Prostate gland (tissue), 2 donors: ENCODE measurements at regions not wholly inside any gene's neighbourhood (a gene's known extent, or its start where the extent isn't known, plus 50 kb on each side); places are given as distances from the start of the nearest gene placed in this dataset.

Source experiments
- DNase-seq: peaks from one replicate; pipeline ENCODE4 v3.0.0-alpha.2; 2019; ENCODE audit warnings: low spot score
- H3K27ac ChIP-seq, 2 donors: fragments of 200-600 bp; sonication (generic); 2 replicates each; pipeline ENCODE4 v1.5.1; 2017 to 2019
- H3K27me3 ChIP-seq: fragments of 200-600 bp; sonication (generic); replicated peaks from 2 replicates; pipeline ENCODE4 v1.5.1; 2019; ENCODE audit not compliant: insufficient read depth
- H3K36me3 ChIP-seq, 2 donors: fragments of 200-600 bp; sonication (generic); 1 replicate in 1 of 2; 2 replicates in 1 of 2; pipeline versions ENCODE4 v1.5.1 to v1.8.1; 2017 to 2019
- H3K4me1 ChIP-seq: fragments of 200-600 bp; sonication (generic); replicated peaks from 2 replicates; pipeline ENCODE4 v1.5.1; 2019
- H3K4me3 ChIP-seq, 2 donors: fragments of 200-600 bp; sonication (generic); 2 replicates each; pipeline ENCODE4 v1.5.1; 2017 to 2019
- H3K9me3 ChIP-seq: fragments of 200-600 bp; sonication (generic); 2 replicates; pipeline ENCODE4 v1.5.1; 2017
- CTCF ChIP-seq, 4 experiments: fragments of 200-600 bp in 2 of 4; fragments of 450-650 bp in 2 of 4; sonication (generic) in 2 of 4; IDR thresholded peaks; 1 replicate in 3 of 4; 2 replicates in 1 of 4; pipeline ENCODE4 v1.5.1; 2016 to 2019; ENCODE audit warnings: antibody characterized with exemption in 4 of 4, mild to moderate bottlenecking in 2 of 4, moderate library complexity in 2 of 4
- POLR2A ChIP-seq: fragments of 450-650 bp; IDR thresholded peaks from one replicate; pipeline ENCODE4 v1.6.1; 2016; ENCODE audit warnings: antibody characterized with exemption, mild to moderate bottlenecking
- POLR2AphosphoS5 ChIP-seq: sonication (generic); formaldehyde crosslinking; IDR thresholded peaks from one replicate; pipeline ENCODE4 v1.6.1; 2017; ENCODE audit warnings: antibody characterized with exemption
- WGBS: methylation state at CpG from one replicate; pipeline ENCODE4 v1.1.5; 2018; 5-methylcytosine and 5-hydroxymethylcytosine counted together
- intact Hi-C: fragments of 100-400 bp; cut with DNase I; formaldehyde crosslinking; loops from one replicate; pipeline ENCODE4 v1.14.2; 2022

GRCh38 chr2:6362671-6363450 lies 502.8 kb downstream of the CMPK2 start:
- intact Hi-C loops = no loop called here
- H3K4me1 ChIP-seq = no peaks in the 10 kb centered on the region
- no peaks in the 10 kb centered on the region for H3K36me3 ChIP-seq
- H3K27me3 ChIP-seq = no peaks in the 10 kb centered on the region
- H3K4me3 ChIP-seq = no peak overlapping the region
- no peak overlapping the region for H3K27ac ChIP-seq
- H3K9me3 ChIP-seq = no peaks in the 10 kb centered on the region
- no peak for DNase-seq
- TF ChIP-seq POLR2A (no peak), POLR2AphosphoS5 (no peak), CTCF (IDR thresholded peaks at IDR 0.05) (no peak)
- 80% methylated on average over 11 of the region's 11 CpGs for WGBS

- no peak for DNase-seq
- TF ChIP-seq POLR2A = no peak
- no peak for TF ChIP-seq POLR2AphosphoS5
- TF ChIP-seq CTCF (IDR thresholded peaks at IDR 0.05) = no peak
- intact Hi-C loops = no loop called here
- Histone ChIP-seq H3K4me3 (no peak overlapping the region), H3K9me3 (no peaks in the 10 kb centered on the region), H3K36me3 (no peaks in the 10 kb centered on the region), H3K27ac (no peak overlapping the region), H3K27me3 (no peaks in the 10 kb centered on the region), H3K4me1 (no peaks in the 10 kb centered on the region)
- WGBS = 96% methylated on average over 2 of the region's 2 CpGs
Measured at GRCh38 chr2:6368281-6368680, 497.4 kb downstream of the CMPK2 start.

- Histone ChIP-seq H3K27me3 (no peaks in the 10 kb centered on the region), H3K36me3 (no peaks in the 10 kb centered on the region), H3K9me3 (no peaks in the 10 kb centered on the region), H3K4me1 (no peaks in the 10 kb centered on the region), H3K27ac (no peak overlapping the region), H3K4me3 (no peak overlapping the region)
- DNase-seq = no peak
- intact Hi-C loops = no loop called here
- WGBS = 92% methylated on average over 3 of the region's 3 CpGs
- TF ChIP-seq CTCF (IDR thresholded peaks at IDR 0.05) (no peak), POLR2A (no peak)
Measured at GRCh38 chr2:6369266-6369665, 496.4 kb downstream of the CMPK2 start.

GRCh38 chr2:6370753-6371551 lies 494.8 kb downstream of the CMPK2 start:
- TF ChIP-seq POLR2A (no peak), POLR2AphosphoS5 (no peak), CTCF (IDR thresholded peaks at IDR 0.05) (no peak)
- no peak for DNase-seq

More at GRCh38 chr2:6370753-6371551, 494.8 kb downstream of the CMPK2 start:
- no peaks in the 10 kb centered on the region for H3K4me1 ChIP-seq
- no peaks in the 10 kb centered on the region for H3K27me3 ChIP-seq
- no peaks in the 10 kb centered on the region for H3K36me3 ChIP-seq
- H3K9me3 ChIP-seq = no peaks in the 10 kb centered on the region
- intact Hi-C loops = no loop called here
- no peak overlapping the region for H3K27ac ChIP-seq
- WGBS = 79% methylated on average over 7 of the region's 7 CpGs
- H3K4me3 ChIP-seq = no peak overlapping the region
